Central memory CD4-positive, alpha-beta T cell (primary cell): ENCODE measurements at regions not wholly inside any gene's neighbourhood (a gene's known extent, or its start where the extent isn't known, plus 50 kb on each side); places are given as distances from the start of the nearest gene placed in this dataset.

Source experiments
- DNase-seq: peaks from one replicate; pipeline ENCODE4 v3.0.0; 2022

DNA sequence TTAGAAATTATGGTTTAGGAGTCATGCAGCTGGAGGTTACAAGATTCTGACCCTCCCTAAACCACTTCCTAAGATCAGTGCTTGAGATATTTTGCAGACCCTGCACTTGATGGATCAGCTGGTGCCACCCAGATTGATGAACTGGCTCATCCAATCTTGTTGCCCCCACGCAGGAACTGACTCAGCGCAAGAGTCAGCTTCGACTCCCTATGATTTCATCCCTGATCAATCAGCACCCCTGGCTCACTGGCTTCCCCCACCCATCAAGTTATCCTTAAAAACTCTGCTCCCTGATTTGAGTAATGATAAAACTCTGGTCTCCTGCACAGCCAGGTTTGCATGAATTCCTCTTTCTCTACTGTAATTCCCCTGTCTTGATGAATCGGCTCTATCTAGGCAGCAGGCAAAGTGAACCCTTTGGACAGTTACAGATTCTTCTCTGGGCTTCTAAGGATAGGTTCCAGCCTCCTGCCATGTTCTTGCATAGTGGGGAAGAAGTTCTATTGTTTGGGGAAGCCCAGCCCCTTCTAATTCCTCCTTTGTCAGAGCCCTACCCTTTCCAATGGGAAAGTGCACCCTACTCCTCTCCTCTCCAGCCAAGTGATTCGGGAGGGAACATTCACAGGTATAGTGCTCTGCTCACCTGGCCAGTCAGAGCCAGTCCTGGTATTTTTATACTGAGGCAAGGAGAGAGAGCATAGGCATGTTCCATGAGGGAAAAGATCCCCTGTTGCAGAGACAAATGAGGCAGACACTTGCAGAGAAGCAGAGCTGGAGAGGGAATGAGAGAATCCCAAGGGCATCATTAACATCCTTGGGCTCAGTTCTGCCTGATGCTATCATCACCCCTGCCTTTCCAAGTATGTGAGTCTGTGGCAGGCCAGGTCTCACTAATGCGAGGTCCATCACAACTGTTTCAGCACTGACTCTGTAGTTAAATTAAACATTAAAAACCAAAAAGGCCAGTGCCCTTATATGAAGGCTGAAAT is 224.4 kb upstream of the GALNT17 start:
- DNase-seq: no peak

DNA sequence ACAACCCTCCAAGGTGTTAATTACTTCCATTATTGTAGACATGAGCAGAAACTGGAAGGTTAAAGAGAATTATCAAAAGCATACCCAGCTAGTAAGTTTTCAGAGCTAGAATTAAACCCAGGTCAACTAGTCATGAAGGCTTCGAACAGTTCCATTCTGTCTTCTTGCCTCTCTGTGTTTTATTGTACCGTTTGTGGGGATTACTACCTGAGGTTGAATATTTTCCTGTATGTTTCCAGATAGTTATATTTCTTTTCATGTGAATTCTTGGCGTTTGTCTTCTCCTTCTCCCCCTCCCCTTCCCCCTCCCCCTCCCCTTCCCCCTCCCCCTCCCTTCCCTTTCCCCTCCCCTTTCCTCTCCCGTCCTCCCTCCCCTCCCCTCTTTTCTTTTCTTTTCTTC is 218.0 kb upstream of the GALNT17 start:
- no peak for DNase-seq

DNA sequence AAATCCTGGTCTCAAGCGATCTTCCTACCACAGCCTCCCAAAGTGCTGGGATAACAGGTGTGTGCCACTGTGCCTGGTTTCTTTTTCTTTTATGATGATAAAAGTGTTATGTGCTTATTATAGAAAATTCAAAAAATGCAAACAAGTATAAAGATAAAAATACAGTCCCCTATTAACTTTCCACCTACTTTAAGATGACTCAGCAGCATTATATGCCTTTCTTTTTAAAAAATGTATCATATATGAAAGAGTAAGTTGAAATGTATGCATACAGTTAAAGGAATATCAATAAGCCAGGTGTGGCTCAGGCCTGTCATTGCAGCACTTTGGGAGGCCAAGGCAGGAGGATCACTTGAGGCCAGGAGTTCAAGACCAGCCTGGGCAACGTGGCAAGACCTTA is 216.9 kb upstream of the GALNT17 start:
- DNase-seq: no peak

DNA sequence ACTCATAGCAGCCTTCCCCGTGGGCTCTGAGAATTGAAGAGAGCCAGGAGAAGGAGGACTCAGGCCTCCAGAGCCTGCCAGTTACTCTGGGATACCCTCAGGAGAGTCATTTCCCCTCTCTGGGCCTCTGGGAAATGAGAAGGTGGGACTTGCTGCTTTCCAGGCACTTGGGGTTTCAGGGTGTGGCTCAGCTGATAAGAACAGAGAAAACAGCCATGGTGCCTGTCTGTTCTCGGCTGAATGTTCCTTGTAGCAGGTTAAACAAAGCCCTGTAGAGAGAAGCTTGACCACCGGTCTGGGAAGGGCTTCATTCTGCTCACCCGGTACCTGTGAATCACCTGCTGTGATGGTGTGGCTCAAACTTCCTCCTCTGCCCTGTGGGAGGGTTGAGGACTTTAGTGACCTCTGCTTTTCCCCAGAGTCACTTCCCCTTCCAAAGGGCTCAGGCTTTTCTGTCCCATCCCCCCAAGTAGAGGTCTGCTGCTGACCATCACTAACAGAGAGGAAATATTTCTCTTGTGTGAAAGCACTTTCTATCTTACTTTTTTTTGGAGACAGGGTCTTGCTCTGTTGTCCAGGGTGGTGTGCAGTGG is 212.4 kb upstream of the GALNT17 start:
- no peak for DNase-seq

DNA sequence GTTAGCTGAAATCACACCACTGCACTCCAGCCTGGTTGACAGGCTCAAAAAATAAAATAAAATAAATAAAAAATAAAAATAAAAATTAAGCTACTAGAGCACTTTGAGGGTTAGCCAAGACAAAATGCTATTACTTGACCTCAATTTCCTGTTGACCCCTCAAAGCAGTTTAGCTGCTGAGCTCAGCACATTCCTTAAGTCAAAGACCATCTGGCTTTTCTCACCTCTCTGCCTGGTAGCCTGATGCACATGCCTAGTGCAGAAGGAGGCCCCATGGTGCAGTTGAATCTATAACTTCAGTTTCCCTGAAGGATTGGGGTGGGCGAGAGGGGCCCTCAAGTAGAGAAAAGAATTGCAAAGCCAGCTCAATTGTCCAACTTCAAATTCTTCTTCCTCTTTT is 211.1 kb upstream of the GALNT17 start:
- DNase-seq: no peak

DNA sequence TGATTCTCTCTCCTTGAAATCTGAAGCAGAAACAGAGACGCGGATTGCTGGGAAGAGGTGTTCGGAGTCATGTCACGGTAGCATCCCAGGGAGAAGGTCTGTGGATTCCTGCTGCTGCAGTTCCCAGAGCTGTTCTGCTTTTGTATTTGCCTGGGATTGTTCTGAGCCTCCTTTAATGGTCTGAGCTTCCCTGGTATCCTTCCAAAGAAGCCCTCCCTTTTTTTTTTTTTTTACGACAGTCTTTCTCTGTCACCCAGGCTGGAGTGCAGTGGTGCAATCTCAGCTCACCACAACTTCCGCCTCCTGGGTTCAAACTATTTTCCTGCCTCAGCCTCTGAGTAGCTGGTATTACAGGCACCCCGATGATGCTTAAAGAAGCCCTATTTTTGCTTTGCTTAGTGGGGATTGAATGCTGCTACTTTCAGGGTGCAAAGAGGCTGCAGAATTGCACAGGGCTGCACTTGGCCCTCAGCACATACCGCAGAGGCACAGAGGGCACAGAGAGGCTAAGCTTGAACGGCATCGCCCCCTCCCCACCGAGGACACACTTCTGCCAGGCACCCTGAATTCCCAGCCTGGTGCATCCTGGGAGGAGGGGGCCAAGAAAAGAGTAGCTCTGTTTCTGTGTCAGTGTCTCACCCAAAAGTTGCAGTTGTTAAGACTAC is 208.6 kb upstream of the GALNT17 start:
- no peak for DNase-seq

DNA sequence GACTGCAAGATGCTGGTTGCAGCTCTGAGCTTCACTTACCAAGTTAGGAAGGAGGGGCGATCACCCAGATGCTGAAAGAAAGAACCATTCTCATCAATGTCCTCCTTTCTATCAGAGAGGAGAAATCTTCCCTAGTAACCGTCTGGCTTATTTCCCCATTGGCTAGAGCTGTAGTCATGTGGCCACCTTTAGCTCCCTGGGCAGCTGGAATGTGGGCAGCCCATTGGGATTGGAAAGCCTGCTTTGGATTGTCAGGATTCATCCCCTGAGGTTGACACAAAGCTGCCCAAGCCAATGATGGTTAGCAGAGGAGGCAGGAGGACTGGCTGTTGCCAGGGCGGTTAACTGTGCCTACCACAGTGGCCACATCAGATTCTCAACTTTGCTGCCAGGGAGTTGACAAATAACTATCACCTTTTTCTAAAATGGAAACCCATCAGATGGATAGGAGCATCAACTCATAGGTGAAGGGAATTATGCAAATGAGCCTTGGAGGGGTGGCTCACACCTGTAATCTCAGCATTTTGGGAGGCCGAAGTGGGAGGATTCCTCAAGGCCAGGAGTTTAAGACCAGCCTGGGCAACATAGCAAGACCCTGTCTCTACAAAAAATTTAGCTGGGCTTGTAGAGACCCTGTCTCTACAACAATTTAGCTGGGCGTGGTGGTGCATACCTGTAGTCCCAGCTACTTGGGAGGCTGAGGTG is 206.4 kb upstream of the GALNT17 start:
- DNase-seq: no peak

DNA sequence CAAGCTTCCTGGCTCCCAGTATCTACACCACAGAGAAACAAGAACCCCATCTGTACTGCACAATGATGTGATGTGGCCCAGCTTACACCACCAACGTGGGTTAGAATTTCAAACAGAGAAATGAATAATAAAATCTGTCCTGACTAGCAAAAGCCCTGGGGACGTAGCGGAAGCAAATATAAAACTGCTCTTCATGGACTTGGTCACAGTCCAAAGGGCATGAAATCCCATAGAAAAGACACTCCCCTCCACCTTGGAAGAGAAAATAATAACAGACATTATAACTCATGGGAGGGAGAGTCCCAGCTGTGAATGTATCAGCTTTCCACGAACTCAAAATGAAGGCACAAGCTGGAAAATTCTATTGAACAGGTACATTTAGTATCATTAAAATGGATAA is 205.3 kb upstream of the GALNT17 start:
- no peak for DNase-seq

DNA sequence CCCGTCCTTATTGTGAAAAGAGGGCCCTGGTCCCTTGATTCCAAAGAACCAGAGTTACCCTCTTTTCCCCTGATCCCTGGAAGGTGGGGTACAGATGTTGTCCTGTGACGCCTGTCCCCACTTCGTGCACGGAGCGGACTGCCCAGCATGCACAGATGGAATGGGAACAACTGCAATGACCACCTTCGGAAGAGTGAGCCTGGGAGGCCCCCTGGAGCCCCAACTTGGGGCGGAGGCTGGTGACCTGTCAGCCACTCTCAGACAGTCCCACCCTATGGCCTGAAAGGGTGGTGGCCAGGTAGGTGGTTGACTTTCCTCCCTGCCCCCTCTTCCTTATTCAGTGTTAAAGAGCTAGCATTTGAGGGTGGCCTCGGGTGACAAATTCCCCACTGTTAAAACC is 196.6 kb upstream of the GALNT17 start:
- DNase-seq: no peak

DNA sequence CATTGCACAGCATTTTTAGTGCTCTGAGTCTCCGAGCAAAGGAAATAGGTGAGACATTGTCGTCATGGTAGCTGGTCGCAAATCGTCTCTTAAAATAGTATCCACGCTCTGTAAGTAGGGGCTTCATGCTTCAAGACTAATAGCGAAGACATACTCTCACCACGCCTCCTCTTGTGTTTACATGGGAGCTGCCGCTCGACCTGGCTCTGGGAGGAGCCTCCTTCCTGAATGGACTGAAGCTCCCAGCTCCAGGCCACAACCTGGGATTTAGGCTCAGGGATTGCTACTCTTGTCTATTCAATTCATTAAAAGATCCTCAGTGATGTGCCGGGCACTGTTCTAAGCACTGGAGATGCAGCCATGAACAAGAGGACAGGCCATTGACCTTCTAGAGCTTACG is 196.1 kb upstream of the GALNT17 start:
- no peak for DNase-seq

DNA sequence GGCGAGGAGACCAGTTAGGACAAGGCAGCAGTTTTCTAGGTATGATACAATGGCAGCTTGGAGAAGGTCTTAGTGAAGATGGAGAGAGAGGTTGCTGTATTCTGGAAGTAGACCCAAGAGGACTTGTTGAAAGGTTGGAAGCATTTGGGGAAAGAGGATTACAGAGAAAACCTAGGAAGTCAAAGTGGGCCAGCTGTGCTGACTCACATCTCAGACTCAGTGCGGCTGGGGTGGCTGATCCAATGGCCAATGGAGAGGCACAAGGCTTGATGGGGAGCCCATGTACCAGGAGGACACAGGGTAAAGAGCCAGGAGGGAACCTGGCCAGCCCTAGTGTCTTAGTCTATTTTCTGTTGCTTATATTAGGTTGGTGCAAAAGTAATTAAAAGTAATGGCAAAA is 194.5 kb upstream of the GALNT17 start:
- DNase-seq: no peak

DNA sequence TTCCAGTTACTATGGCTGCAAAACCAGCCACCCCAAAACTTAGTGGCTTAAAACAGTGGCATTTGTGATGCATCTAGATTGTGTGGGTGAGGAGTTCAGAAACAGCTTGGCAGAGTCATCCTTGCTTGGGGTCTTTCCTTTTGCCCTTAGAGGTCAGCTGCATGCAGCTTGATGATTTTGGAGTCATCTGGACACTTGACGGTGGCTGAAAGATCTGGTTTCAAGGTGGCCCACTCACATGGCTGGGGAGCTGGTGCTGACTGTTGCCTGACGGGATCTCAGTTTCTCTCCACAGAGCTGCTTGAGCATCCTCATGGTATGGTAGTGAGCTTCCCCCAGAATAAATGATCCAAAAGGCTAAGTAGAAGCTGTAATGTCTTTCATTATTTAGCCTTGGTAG is 191.3 kb upstream of the GALNT17 start:
- DNase-seq: no peak

DNA sequence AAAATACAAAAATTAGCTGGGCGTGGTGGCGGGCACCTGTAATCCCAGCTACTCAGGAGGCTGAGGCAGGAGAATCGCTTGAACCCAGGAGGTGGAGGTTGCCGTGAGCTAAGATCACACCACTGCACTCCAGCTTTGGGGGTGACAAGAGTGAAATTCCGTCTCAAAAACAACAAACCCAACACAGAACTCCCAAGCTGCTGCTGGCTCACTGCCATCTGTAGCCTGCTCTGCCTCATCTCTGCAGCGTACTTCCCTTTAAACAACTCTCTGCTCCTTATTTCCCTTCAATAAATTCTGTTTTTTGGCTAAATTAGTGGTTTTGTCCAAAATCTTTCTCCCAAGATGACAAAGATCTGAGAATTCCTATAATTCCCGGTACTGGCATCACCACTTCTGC is 189.2 kb upstream of the GALNT17 start:
- no peak for DNase-seq

DNA sequence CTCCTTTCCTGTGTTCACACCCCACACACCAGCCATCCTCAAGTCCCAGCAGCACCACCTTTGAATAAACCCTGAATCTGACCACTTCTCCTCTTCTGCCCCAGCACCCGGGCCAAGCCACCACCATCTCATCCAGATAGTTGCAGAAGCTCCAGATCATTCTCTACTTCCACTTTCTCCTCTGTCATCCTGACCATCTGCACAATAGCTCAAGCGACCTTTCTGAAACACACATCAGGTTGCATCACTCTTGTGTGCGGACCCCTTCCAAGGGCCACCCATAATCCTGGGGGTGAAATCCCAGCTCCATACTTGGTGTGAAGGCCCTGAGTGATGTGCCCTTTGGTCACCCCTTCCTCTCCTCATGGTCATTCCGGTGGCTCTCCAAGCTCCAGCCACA is 187.4 kb upstream of the GALNT17 start:
- DNase-seq: no peak

DNA sequence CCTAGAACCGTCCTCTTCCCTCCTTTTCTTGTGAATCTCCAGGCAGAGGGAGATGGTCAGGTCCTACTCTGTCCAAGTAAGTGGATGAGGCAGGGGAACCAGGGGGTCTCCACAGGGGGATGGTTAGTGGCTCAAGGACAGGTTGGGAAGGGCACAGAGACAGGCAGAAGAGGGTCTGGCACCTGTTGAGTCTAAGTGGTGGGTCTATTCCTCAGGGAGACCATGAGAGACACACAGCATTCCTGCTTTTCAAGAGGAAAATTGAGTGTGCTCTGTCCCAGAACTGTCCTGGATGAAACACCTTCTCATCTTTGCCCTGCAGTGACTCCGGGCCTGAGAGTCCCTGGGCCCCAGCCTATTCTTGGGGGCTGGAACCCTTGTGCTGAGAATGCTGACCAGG is 184.8 kb upstream of the GALNT17 start:
- no peak for DNase-seq

DNA sequence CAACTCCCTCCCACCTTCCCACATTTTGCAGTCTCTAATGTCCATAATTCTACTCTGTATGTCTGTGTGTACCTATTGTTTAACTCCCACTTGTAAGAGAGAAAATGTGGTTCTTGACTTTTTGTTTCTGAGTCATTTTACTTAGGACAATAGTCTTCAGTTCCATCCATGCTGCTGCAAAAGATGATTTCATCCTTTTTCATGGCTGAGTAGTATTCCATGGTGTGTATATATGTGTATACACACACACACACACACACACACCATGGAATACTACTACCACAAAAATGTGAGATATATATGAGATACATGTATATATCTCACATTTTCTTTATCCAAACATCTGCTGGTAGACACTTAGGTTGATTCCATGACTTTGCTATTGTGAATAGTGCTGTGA is 182.1 kb upstream of the GALNT17 start:
- DNase-seq: no peak

DNA sequence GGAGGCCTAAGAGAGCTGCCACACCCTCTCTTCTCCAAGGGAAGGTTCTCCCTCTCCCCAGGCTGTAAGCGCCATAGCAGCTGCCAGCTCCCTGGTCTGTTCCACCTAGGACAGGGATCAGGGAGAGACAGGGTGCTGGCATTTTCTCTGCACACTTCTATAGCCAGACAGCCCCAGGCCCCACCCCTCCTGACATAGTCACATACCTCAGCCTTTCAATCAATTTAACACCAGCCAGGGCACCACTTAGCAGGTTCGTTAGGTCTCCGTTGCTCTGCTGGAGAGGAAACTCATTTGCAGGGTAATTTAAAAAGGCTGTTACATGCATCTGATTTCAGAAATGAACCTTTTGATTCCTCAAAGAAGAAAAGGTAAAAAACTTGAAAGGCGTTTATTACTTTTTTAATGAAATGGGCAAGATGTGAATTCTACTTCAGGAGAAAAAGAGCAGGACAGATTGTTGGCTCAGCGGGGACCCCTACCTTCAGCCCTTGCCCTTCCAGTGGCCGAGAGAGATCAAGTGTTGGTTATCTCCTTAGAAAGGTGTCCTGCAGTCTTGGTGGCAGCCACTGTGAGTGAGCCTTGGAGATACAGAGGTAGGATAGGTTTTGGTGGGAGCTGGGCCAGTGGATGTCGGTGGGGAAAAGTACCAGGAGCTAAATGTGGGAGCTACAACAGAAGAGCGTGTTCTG is 180.5 kb upstream of the GALNT17 start:
- DNase-seq: no peak

DNA sequence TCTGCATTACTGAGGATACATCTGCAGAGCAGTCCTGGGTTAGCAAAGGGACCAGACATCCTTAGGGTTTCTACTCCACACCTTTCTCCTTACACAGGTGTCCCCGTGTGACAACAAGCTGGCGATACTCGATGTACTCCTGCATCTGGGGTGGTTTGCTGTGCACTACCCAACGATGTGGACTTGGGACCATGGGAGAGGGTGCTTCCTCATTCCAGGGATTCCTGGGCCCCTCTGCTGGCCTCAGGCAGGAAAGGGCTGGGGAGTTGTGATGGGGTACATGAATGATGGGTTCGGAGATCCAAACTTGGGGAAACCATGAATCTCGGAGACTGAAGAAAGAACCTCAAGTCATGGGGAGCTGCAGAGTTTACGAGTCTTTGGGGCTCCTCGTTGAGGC is 179.6 kb upstream of the GALNT17 start:
- DNase-seq: no peak

DNA sequence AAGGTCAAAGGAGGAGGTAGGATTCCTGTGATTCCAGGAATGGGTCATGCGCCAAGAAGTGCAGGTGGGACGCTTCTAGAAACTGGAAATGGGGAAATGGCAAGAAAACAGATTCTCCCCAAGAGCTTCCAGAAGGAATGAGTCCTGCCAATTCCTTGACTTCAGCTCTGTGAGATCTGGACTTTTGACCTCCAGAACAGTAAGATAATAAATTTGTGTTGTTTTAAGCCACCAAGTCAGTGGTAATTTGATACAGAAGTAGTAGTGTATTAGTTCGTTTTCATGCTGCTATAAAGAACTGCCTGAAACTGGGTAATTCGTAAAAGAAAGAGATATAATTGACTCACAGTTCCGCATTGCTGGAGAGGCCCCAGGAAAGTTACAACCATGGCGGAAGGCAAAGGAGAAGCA is 178.6 kb upstream of the GALNT17 start:
- no peak for DNase-seq

DNA sequence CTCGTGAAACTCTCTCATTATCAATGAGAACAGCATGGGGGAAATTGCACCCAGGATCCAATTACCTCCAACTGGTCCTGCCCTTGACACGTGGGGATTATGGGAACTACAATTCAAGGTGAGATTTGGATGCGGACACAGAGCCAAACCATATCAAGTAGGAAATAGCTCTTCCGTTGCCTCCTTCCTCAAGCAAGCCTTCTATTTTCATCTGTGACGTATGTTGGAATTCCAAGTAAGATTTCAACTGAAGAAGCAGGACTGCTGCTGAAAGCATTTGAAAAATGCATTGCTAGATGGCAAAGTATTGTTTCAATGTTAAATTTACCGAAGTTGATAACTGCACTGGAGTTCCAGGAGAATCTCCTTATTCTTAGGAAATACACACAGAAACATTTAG is 178.1 kb upstream of the GALNT17 start:
- no peak for DNase-seq

DNA sequence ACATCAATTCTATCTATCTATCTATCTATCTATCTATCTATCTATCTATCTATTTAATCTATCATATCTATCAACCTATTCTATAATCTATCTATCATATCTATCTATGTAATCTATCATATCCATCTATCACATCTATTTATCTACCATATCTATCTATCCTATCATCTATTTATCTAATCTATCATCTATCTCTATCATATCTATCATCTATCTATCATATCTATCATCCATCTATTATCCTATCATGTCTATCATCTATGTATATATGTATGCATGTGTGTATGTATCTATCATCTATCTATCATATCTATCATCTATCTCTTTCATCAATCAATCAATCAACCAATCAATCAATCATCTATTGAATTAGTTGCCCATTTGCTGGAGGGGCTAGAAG is 159.3 kb upstream of the GALNT17 start:
- DNase-seq: no peak

DNA sequence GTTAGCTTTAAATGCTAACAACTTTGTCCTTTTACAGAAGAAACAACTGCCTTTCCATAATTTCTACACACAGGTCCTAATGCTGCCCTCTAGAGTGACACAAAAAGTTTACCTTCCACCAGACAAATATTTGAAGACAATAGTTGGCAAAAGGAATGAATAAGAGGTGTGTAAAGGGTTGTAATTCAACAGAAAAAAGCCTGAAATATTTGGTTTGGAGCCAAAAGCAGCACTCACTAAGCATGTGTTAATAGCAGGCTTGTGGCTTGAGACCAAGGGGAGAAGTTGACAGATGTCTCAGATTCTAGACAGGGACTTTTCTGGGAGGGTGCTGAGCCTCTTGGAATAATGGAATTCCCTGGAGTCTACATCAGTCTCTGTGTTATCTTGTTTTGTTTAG is 156.2 kb upstream of the GALNT17 start:
- no peak for DNase-seq

DNA sequence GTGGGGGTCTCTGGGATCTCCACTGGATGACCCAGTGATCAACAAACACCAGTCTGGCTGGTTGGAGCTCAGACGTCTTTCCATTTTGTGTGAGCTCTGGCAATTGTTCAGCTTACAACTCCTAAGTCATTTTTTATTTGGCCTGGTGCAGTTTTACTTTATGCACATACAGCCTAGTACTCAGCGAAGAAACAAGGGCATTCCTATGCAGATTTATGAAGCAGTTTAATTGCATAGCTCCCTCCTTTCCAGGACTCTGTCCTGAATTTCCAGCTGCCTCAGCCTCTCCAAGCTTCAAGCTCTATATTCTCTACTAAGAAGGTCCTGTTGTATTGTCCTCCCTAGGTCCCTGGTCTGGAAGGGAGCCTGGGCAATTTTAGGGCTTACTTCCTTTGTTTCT is 145.6 kb upstream of the GALNT17 start:
- no peak for DNase-seq
